Neural cell (in vitro differentiated cells): ENCODE measurements at regions not wholly inside any gene's neighbourhood (a gene's known extent, or its start where the extent isn't known, plus 50 kb on each side); places are given as distances from the start of the nearest gene placed in this dataset.

Source experiments
- H2AFZ ChIP-seq: fragments of 200-600, 300-800 bp; sonication (generic), shearing (Covaris generic); 2 replicates; pipeline ENCODE4 v1.6.0; 2014; ENCODE audit warnings: low read depth, mild to moderate bottlenecking, antibody characterized with exemption, low read length, moderate library complexity
- H3F3A ChIP-seq: fragments of 200-600 bp; shearing (Covaris generic); 2 replicates; pipeline ENCODE4 v1.6.1; 2016; ENCODE audit warnings: mild to moderate bottlenecking, moderate library complexity, mixed read lengths, antibody characterized with exemption, low read length; ENCODE audit not compliant: insufficient read depth, poor library complexity, severe bottlenecking
- H3K27ac ChIP-seq: fragments of 200-600, 300-800 bp; sonication (generic), shearing (Covaris generic); 2 replicates; pipeline ENCODE4 v1.5.1; 2014; ENCODE audit warnings: mild to moderate bottlenecking, low read length, moderate library complexity
- H3K27me3 ChIP-seq: fragments of 300-800, 200-600 bp; sonication (generic), shearing (Covaris generic); 2 replicates; pipeline ENCODE4 v1.6.0; 2014; ENCODE audit warnings: mild to moderate bottlenecking, low read depth, low read length, moderate library complexity; ENCODE audit not compliant: insufficient read depth
- H3K36me3 ChIP-seq: fragments of 300-800, 200-600 bp; sonication (generic), shearing (Covaris generic); 2 replicates; pipeline ENCODE4 v1.5.1; 2014; ENCODE audit warnings: mild to moderate bottlenecking, antibody characterized with exemption, low read length, moderate library complexity; ENCODE audit not compliant: insufficient read depth
- H3K4me2 ChIP-seq: fragments of 300-800, 200-600 bp; sonication (generic), shearing (Covaris generic); 2 replicates; pipeline ENCODE4 v1.6.0; 2014; ENCODE audit warnings: mild to moderate bottlenecking, low read length
- H3K4me3 ChIP-seq: fragments of 300-800, 200-600 bp; sonication (generic), shearing (Covaris generic); 2 replicates; pipeline ENCODE4 v1.5.1; 2014; ENCODE audit warnings: mild to moderate bottlenecking, low read length, moderate library complexity
- H3K79me2 ChIP-seq: fragments of 200-600 bp; shearing (Covaris generic); replicated peaks from 2 replicates; pipeline ENCODE4 v1.6.0; 2014; ENCODE audit warnings: mild to moderate bottlenecking, low read length, moderate library complexity; ENCODE audit not compliant: insufficient read depth
- H3K9ac ChIP-seq: fragments of 300-800, 200-600 bp; sonication (generic), shearing (Covaris generic); 2 replicates; pipeline ENCODE4 v1.6.1; 2016; ENCODE audit warnings: mild to moderate bottlenecking, low read length, mixed read lengths
- H3K9me2 ChIP-seq: fragments of 200-600 bp; shearing (Covaris generic); 2 replicates; pipeline ENCODE4 v1.6.1; 2016; ENCODE audit warnings: mild to moderate bottlenecking, low read length, mixed read lengths; ENCODE audit not compliant: insufficient read depth
- H3K9me3 ChIP-seq: fragments of 200-600, 300-800 bp; sonication (generic), shearing (Covaris generic); 2 replicates; pipeline ENCODE4 v1.6.1; 2016; ENCODE audit warnings: mild to moderate bottlenecking, mixed run types, low read length, moderate library complexity, mixed read lengths
- H4K20me1 ChIP-seq: fragments of 200-600 bp; shearing (Covaris generic); 2 replicates; pipeline ENCODE4 v1.6.1; 2016; ENCODE audit warnings: mild to moderate bottlenecking, mixed run types; ENCODE audit not compliant: insufficient read depth
- CTCF ChIP-seq: fragments of 450-650 bp; IDR thresholded peaks from 2 replicates; pipeline ENCODE4 v1.5.1; 2014; ENCODE audit warnings: antibody characterized with exemption, mild to moderate bottlenecking, moderate library complexity; ENCODE audit not compliant: poor library complexity, severe bottlenecking
- EP300 ChIP-seq: fragments of 450-650 bp; conservative IDR thresholded peaks from 2 replicates; pipeline ENCODE4 v1.6.1; 2014; ENCODE audit warnings: antibody characterized with exemption, mild to moderate bottlenecking, moderate library complexity; ENCODE audit not compliant: poor library complexity, severe bottlenecking
- EZH2 ChIP-seq: fragments of 200-600, 300-800 bp; shearing (Covaris generic), sonication (generic); IDR thresholded peaks from 2 replicates; pipeline ENCODE4 v1.6.1; 2014; ENCODE audit warnings: antibody characterized with exemption, low read length, borderline replicate concordance, mild to moderate bottlenecking; ENCODE audit not compliant: insufficient read depth, poor library complexity, severe bottlenecking
- MXI1 ChIP-seq: fragments of 450-650 bp; conservative IDR thresholded peaks from 2 replicates; pipeline ENCODE4 v1.6.1; 2014; ENCODE audit warnings: antibody characterized with exemption, mild to moderate bottlenecking; ENCODE audit not compliant: poor library complexity, severe bottlenecking
- POLR2AphosphoS5 ChIP-seq: IDR thresholded peaks from 2 replicates; pipeline ENCODE4 v1.6.1; 2012
- RAD21 ChIP-seq: fragments of 450-650 bp; conservative IDR thresholded peaks from 2 replicates; pipeline ENCODE4 v1.6.1; 2014; ENCODE audit warnings: antibody characterized with exemption, mild to moderate bottlenecking, moderate library complexity
- REST ChIP-seq: IDR thresholded peaks from 2 replicates; pipeline ENCODE4 v1.6.1; 2012; ENCODE audit warnings: borderline replicate concordance
- SMC3 ChIP-seq: fragments of 450-650 bp; conservative IDR thresholded peaks from 2 replicates; pipeline ENCODE4 v1.6.1; 2014; ENCODE audit warnings: antibody characterized with exemption, mild to moderate bottlenecking, moderate library complexity; ENCODE audit not compliant: poor library complexity
- TAF1 ChIP-seq: IDR thresholded peaks from 2 replicates; pipeline ENCODE4 v1.6.1; 2012; ENCODE audit warnings: low read depth

DNA sequence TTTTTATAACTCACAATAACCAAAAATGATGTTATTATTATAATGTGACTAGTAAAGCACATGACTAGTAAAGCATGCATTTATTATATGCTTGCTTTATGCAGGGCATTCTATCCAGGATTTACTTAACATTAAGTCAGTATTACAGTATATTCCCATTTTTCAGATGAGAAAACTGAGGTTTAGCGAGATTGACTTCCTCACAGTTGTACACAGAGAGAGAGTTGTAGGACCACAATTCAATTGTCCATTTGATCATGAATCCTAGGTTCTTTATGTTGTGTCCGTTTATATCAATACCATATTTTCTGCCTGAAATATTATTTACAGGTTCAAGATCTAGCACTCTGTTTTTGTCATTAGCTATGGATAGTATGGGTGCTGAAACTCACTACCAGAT, 301.5 kb downstream of the PRL start:
- H3K4me3 ChIP-seq: no peak overlapping the region
- H3K9ac ChIP-seq: no peak overlapping the region
- H3K4me2 ChIP-seq: no peak overlapping the region
- no peaks in the 10 kb centered on the region for H4K20me1 ChIP-seq
- H3K9me2 ChIP-seq: no peaks in the 10 kb centered on the region
- H3F3A ChIP-seq: no peaks in the 10 kb centered on the region
- no peak overlapping the region for H2AFZ ChIP-seq
- H3K27me3 ChIP-seq: no peaks in the 10 kb centered on the region
- no peaks in the 10 kb centered on the region for H3K36me3 ChIP-seq
- no peak overlapping the region for H3K27ac ChIP-seq
- no peaks in the 10 kb centered on the region for H3K79me2 ChIP-seq
- no peaks in the 10 kb centered on the region for H3K9me3 ChIP-seq
- TF ChIP-seq REST (no peak), RAD21 (no peak), EZH2 (no peak), TAF1 (no peak), POLR2AphosphoS5 (no peak), MXI1 (no peak), SMC3 (no peak), EP300 (no peak), CTCF (no peak)

DNA sequence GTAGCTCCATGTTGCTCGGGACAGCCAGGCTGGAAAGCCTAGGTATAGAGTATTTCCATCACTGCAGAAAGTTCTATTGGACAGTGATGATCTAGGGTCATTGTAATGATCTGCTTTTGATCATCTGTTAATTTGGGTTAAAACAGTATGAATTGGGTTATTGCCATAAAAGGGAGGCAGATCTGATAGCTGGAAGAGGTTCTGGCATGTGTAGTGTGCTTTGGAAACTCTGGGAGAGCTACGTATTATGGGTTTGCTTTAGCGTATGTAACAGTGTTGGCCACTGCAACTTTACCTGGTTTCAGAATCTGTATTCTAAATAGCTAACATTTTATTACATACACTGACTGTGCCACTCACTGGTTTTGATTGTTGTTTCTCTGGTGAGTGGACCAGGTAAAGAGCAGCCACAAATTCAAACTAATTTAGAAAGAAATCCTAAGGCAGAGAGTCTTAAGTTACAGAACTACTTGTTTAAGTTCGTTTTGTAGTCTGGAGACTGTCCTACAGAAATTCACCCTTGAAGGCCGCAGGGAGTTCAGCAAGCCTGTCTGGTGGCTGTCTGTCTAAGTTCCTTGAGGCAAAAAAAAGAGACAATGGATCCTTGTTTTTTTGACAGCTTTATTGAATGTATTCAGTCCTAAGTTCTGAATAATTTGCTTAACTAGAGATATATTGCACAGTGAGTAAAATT, 300.3 kb downstream of the PRL start:
- no peak overlapping the region for H3K4me2 ChIP-seq
- H3K27ac ChIP-seq: no peak overlapping the region
- H2AFZ ChIP-seq: no peak overlapping the region

More for the DNA sequence above, 300.3 kb downstream of the PRL start:
- H3K9me3 ChIP-seq: no peaks in the 10 kb centered on the region
- no peaks in the 10 kb centered on the region for H3F3A ChIP-seq
- H3K4me3 ChIP-seq: no peak overlapping the region
- no peaks in the 10 kb centered on the region for H4K20me1 ChIP-seq
- no peaks in the 10 kb centered on the region for H3K27me3 ChIP-seq
- H3K9ac ChIP-seq: no peak overlapping the region
- H3K9me2 ChIP-seq: no peaks in the 10 kb centered on the region
- H3K79me2 ChIP-seq: no peaks in the 10 kb centered on the region
- no peaks in the 10 kb centered on the region for H3K36me3 ChIP-seq
- no peak for TF ChIP-seq REST
- TF ChIP-seq EP300: no peak
- no peak for TF ChIP-seq MXI1
- TF ChIP-seq EZH2: no peak
- no peak for TF ChIP-seq POLR2AphosphoS5
- no peak for TF ChIP-seq CTCF
